HFF-Myc (cell line): ENCODE measurements at regions not wholly inside any gene's neighbourhood (a gene's known extent, or its start where the extent isn't known, plus 50 kb on each side); places are given as distances from the start of the nearest gene placed in this dataset.

ENCODE experiments used
- DNase-seq: peaks from one replicate; pipeline ENCODE4 v3.0.0-alpha.2; 2011; ENCODE audit warnings: low read depth; ENCODE audit errors: extremely low read depth
- H3K4me3 ChIP-seq: replicated peaks from 2 replicates; pipeline ENCODE4 v1.5.1; 2011; ENCODE audit warnings: low read depth, mild to moderate bottlenecking, control low read depth, low read length
- TF ChIP-seq, protein P1 (sequence below): IDR thresholded peaks from 2 replicates; pipeline ENCODE4 v1.5.1; 2012; ENCODE audit warnings: mild to moderate bottlenecking, low read depth, low read length, control low read depth; ENCODE audit errors: missing control alignments

DNA sequence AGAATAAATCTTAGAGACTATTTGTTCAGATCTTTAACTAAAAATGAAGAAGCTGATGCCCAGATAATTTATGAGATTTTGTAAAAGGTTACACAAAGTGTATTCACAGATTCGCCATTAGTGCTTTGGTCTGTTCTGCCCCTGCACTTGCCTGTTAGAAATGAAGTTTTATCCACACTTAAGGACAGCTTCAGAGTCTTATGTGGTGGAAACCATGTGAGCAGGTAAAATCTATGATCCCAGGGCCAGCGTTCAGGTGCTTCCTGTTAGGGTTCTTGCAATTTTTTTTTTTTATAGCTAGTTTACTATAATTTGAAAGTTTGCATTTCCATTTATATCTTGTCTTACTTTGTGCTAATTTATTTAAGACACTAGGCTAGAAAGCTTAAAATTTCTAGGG lies 561.6 kb downstream of the PRR16 start:
- H3K4me3 ChIP-seq, result no peak overlapping the region
- TF ChIP-seq, protein P1, sequence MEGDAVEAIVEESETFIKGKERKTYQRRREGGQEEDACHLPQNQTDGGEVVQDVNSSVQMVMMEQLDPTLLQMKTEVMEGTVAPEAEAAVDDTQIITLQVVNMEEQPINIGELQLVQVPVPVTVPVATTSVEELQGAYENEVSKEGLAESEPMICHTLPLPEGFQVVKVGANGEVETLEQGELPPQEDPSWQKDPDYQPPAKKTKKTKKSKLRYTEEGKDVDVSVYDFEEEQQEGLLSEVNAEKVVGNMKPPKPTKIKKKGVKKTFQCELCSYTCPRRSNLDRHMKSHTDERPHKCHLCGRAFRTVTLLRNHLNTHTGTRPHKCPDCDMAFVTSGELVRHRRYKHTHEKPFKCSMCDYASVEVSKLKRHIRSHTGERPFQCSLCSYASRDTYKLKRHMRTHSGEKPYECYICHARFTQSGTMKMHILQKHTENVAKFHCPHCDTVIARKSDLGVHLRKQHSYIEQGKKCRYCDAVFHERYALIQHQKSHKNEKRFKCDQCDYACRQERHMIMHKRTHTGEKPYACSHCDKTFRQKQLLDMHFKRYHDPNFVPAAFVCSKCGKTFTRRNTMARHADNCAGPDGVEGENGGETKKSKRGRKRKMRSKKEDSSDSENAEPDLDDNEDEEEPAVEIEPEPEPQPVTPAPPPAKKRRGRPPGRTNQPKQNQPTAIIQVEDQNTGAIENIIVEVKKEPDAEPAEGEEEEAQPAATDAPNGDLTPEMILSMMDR, result no peak
- no peak for DNase-seq

DNA sequence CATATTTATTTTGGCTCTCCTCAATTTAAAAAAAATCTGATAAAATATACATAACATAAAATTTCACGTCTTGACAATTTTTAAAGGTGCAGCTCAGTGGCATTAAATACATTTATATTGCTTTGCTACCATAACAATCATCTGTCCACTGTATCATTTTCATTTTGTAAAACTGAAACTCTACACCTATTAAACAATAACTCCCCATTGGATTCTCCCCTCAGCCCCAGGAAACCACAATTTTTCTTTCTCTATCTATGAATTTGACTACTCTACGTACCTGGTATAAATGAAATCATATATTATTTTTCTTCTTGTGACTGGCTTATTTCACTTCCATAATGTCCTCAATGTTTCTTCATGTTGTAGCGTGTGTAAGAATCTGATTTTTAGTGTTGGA lies 563.5 kb downstream of the PRR16 start:
- no peak for DNase-seq
- no peak overlapping the region for H3K4me3 ChIP-seq
- TF ChIP-seq, protein P1, result no peak

DNA sequence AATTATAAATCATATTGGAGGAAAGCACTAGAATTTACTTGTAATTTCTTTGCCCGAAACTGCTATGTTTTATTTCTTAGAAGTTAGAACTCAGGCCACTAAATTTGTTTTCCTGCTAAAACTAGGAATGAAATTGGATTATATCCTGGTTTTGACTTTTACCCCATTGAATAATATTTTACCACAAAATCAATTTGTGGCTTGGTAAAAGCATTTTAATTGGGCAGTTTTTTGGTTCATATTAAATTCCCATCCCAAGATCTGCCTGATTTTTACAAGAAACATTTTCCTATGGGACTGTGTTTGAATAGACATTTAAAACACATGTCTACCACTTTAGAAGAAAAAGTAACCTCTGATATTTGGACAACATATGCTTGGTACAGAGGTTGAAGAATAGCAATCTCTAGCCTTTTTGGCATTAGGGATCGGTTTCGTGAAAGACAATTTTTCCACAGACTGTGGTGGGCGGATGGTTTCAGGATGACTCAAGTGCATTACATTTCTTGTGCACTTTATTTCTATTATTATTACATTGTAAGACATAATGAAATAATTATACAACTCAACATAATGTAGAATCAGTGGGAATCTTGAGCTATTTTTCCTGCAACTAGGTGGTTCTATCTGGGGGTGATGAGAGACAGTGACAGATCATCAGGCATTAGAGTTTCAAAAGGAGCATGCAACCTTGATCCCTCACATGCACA lies 565.6 kb downstream of the PRR16 start:
- no peak overlapping the region for H3K4me3 ChIP-seq
- TF ChIP-seq, protein P1, result no peak
- peak; percentile 53 for DNase-seq

DNA sequence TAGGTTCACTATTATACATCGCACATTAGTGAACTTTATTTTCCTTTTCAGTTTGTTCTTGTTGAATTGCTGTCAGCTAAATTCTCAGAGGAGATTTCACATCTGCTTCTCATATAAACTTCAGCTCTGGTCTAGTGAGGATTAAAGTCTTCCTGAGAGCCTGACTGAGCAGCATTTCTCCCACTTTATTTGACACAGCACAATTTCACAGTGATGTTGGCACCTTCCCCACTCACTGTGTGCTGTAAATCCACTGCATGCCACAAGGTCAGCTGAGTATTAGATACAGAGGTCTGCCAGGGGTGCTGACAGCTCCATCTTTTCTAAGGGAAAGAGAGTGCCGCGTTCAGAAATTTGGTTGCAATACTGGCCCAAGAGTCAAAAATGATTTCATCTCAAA lies 567.4 kb downstream of the PRR16 start:
- peak; percentile 42 for DNase-seq
- TF ChIP-seq, protein P1, result no peak

DNA sequence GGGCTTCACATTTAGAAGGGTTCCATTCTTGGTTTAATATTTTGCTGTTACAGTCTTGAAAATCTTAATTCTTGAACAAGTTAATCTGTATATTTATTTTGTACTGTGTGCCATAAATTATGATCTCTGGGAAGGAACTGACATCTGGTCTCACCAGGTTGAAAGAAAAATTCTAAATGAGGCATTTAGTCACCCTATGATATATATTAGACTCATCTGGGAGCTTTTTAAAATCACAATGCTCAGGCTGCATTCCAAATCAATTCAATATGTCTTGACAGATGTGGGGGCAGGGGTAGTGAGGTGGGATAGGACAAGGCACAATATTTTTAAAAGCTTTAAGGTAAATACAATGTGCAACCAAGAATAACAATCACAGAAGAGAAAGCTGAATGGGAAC lies 569.2 kb downstream of the PRR16 start:
- H3K4me3 ChIP-seq, result no peak overlapping the region
- TF ChIP-seq, protein P1, result no peak
- no peak for DNase-seq

More for the DNA sequence above, 567.4 kb downstream of the PRR16 start:
- no peak overlapping the region for H3K4me3 ChIP-seq

DNA sequence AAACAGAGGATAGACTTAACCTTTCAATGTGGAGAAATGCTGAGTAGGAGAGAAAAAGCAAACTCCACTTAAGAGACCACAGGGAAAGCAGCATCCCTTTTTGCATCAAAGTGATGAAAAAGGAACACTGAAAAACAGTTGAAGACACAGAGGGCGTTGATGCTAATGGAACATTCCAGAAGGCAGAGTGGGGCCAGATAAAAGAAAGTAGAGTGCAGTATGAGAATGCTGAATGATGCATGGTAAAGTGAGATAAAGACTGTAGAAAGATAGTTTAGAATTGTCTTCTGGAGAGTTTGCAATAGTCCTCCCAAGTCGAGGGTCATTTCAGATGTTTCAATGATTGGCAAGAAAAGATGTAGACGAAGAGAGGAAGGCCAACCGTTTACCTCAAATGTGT lies 574.3 kb downstream of the PRR16 start:
- no peak for DNase-seq
- TF ChIP-seq, protein P1, result no peak
- no peak overlapping the region for H3K4me3 ChIP-seq

DNA sequence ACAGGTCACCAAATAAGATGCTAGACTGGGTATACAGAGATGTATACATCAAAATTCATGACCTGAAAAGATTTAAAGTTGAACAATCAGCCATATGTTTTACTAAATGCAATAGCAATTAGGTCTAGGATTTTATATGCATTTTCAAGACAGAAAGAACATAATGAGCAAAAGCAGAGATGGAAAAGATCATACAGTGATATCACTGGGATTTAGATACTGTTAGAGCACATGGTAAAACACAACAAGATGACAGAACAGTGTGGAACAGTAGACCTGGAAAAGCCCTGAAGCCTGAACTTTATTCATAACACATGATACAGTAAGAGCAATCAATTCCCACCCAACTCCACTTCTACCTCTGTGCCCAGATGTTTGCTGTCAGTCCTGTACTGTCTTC lies 585.9 kb downstream of the PRR16 start:
- H3K4me3 ChIP-seq, result no peak overlapping the region
- DNase-seq, result no peak
- TF ChIP-seq, protein P1, result no peak
